ENCODE measurements at regions not wholly inside any gene's neighbourhood (a gene's known extent, or its start where the extent isn't known, plus 50 kb on each side); places are given as distances from the start of the nearest gene placed in this dataset.
A peak's percentile ranks its signal among the peaks of the same experiment; 100 is the strongest.

GRCh38 chr4:71229477-71230270 lies 109.1 kb upstream of the SLC4A4 start:
- FAIRE-seq (peak; percentile 8), DNase-seq (ENCODE audit: low read depth, low spot score) (peak; percentile 13)
- POLR2A ChIA-PET = no interaction called here
- Histone ChIP-seq H3K4me1 (ENCODE audit: control insufficient read depth, extremely low read depth, insufficient read depth, low read length) (no peaks in the 10 kb centered on the region), H3K36me3 (ENCODE audit: control insufficient read depth in 2 of 2, extremely low read depth in 1 of 2, insufficient read depth in 2 of 2, low read length in 2 of 2) (no peaks in the 10 kb centered on the region), H3K79me2 (ENCODE audit: control insufficient read depth, insufficient read depth, low read length) (no peaks in the 10 kb centered on the region), H3K4me3 (replicated peaks in 1 of 3; ENCODE audit: insufficient read depth in 1 of 3, low read depth in 1 of 3, low read length in 3 of 3) (no peak overlapping the region), H3K4me2 (ENCODE audit: insufficient read depth, low read length) (no peak overlapping the region), H3K9ac (replicated peaks; ENCODE audit: extremely low read depth, insufficient read depth, low read length) (no peak overlapping the region), H3K27me3 (ENCODE audit: control insufficient read depth in 2 of 2, insufficient read depth in 2 of 2, low read length in 2 of 2) (no peaks in the 10 kb centered on the region), H4K20me1 (replicated peaks; ENCODE audit: control insufficient read depth, extremely low read depth, insufficient read depth, low read length) (no peaks in the 10 kb centered on the region), H3K27ac (ENCODE audit: insufficient read depth, low read depth, low read length) (no peak overlapping the region), H3K9me3 (replicated peaks; ENCODE audit: control insufficient read depth, insufficient read depth, low read length) (no peaks in the 10 kb centered on the region), H2AFZ (ENCODE audit: low read depth, low read length) (no peak overlapping the region), H3K9me1 (replicated peaks; ENCODE audit: control insufficient read depth, extremely low read depth, insufficient read depth, low read length) (no peaks in the 10 kb centered on the region)
- peak; percentile 17 to 56 for TF ChIP-seq CTCF (IDR thresholded peaks at IDR 0.05; ENCODE audit: extremely low read depth in 1 of 2, insufficient read depth in 1 of 2, low read depth in 1 of 2, low read length in 2 of 2)
- no peak for TF ChIP-seq MYC (IDR thresholded peaks at IDR 0.05; ENCODE audit: low read depth, low read length)
- CTCF ChIA-PET = interaction anchor here (0.6 to 1.6 kb wide), 15 partner anchors 8 to 1057 kb away, joined by 3 to 7 read pairs (median 3); no protein-coding TSS in a partner anchor
- intact Hi-C loops (cut with micrococcal nuclease) = loop anchor here (1.0 to 5.0 kb wide), 2 partner anchors 323 to 484 kb away; no protein-coding TSS in a partner anchor
- BruUV-seq (replicated peaks) = no TSS peak
- dilution Hi-C loops (cut with MboI; ENCODE audit: extremely low pct_ligation_motif_present, low sequenced_read_pairs) = no loop called here

- Histone ChIP-seq H3K4me2 (ENCODE audit: insufficient read depth, low read length) (no peak overlapping the region), H3K9ac (replicated peaks; ENCODE audit: extremely low read depth, insufficient read depth, low read length) (no peak overlapping the region), H3K27ac (ENCODE audit: insufficient read depth, low read depth, low read length) (no peak overlapping the region), H3K4me1 (ENCODE audit: control insufficient read depth, extremely low read depth, insufficient read depth, low read length) (no peaks in the 10 kb centered on the region), H4K20me1 (replicated peaks; ENCODE audit: control insufficient read depth, extremely low read depth, insufficient read depth, low read length) (no peaks in the 10 kb centered on the region), H3K27me3 (ENCODE audit: control insufficient read depth in 2 of 2, insufficient read depth in 2 of 2, low read length in 2 of 2) (no peaks in the 10 kb centered on the region), H3K36me3 (ENCODE audit: control insufficient read depth in 2 of 2, extremely low read depth in 1 of 2, insufficient read depth in 2 of 2, low read length in 2 of 2) (no peaks in the 10 kb centered on the region), H3K9me3 (replicated peaks; ENCODE audit: control insufficient read depth, insufficient read depth, low read length) (no peaks in the 10 kb centered on the region), H3K79me2 (ENCODE audit: control insufficient read depth, insufficient read depth, low read length) (no peaks in the 10 kb centered on the region), H2AFZ (ENCODE audit: low read depth, low read length) (no peak overlapping the region), H3K4me3 (replicated peaks in 1 of 3; ENCODE audit: insufficient read depth in 1 of 3, low read depth in 1 of 3, low read length in 3 of 3) (no peak overlapping the region), H3K9me1 (replicated peaks; ENCODE audit: control insufficient read depth, extremely low read depth, insufficient read depth, low read length) (no peaks in the 10 kb centered on the region)
- intact Hi-C loops (cut with micrococcal nuclease) (no loop called here), dilution Hi-C loops (cut with MboI; ENCODE audit: extremely low pct_ligation_motif_present, low sequenced_read_pairs) (no loop called here)
- CTCF ChIA-PET = interaction anchor here (0.6 to 1.6 kb wide), 7 partner anchors 8 to 1056 kb away, joined by 3 to 6 read pairs (median 4); no protein-coding TSS in a partner anchor
- FAIRE-seq = no peak
- no TSS peak for BruUV-seq (replicated peaks)
- TF ChIP-seq JUN (IDR thresholded peaks at IDR 0.05; ENCODE audit: borderline replicate concordance, insufficient read depth, insufficient read length, low read depth) = no peak
- no peak for TF ChIP-seq POLR2AphosphoS5 (IDR thresholded peaks at IDR 0.05; ENCODE audit: insufficient read depth, low read depth, low read length)
- no peak for TF ChIP-seq EZH2 (IDR thresholded peaks at IDR 0.05; ENCODE audit: borderline replicate concordance, low read depth, low read length, severe bottlenecking)
- no peak for TF ChIP-seq MYC (IDR thresholded peaks at IDR 0.05; ENCODE audit: low read depth, low read length)
- no peak for TF ChIP-seq CTCF (IDR thresholded peaks at IDR 0.05; ENCODE audit: extremely low read depth in 1 of 2, insufficient read depth in 1 of 2, low read depth in 1 of 2, low read length in 2 of 2)
- TF ChIP-seq MAX (IDR thresholded peaks at IDR 0.05; ENCODE audit: insufficient read depth, insufficient read length) = no peak
- no peak for TF ChIP-seq GATA2 (IDR thresholded peaks at IDR 0.05; ENCODE audit: insufficient read depth, insufficient read length, low read depth, low read length)
- no peak for TF ChIP-seq FOS (IDR thresholded peaks at IDR 0.05; ENCODE audit: borderline replicate concordance, insufficient read depth, low read length)
- TF ChIP-seq POLR2A (IDR thresholded peaks at IDR 0.05; ENCODE audit: low read depth, low read length) = no peak
- POLR2A ChIA-PET = no interaction called here
- DNase-seq (ENCODE audit: low read depth, low spot score) = no peak
Observed at GRCh38 chr4:71230271-71231128, 108.3 kb upstream of the SLC4A4 start.

Data from endothelial cell of umbilical vein (primary cell).